ENCODE measurements at regions not wholly inside any gene's neighbourhood (a gene's known extent, or its start where the extent isn't known, plus 50 kb on each side); places are given as distances from the start of the nearest gene placed in this dataset.

- Histone ChIP-seq H3K9me3 (replicated peaks in 1 of 3) (no peaks in the 10 kb centered on the region), H3K4me1 (replicated peaks in 1 of 2) (no peaks in the 10 kb centered on the region), H3K27ac (no peak overlapping the region), H3K27me3 (no peaks in the 10 kb centered on the region), H3K4me3 (no peak overlapping the region), H3K36me3 (replicated peaks in 1 of 2) (no peaks in the 10 kb centered on the region)
- intact Hi-C loops (cut with DNase I), result loop anchor here in 1 of 2 donors (5.0 kb wide), 1 partner anchor 661 kb away; no protein-coding TSS in a partner anchor
- DNase-seq, result peak in 3 of 7 donors; percentile 14 to 24 (median 18)
- WGBS, 4 donors, result 43 to 53% (median 50%) methylated on average over 10 to 11 of the region's 11 CpGs
- peak in 5 of 6 experiments; percentile 7 to 43 (median 37) for TF ChIP-seq CTCF (IDR thresholded peaks at IDR 0.05)
- TF ChIP-seq POLR2A (IDR thresholded peaks at IDR 0.05), result no peak
Measured at GRCh38 chr10:16116404-16117304, 256.3 kb upstream of the MINDY3 start.

GRCh38 chr10:16117305-16117695, 257.0 kb upstream of the MINDY3 start:
- Histone ChIP-seq H3K4me3 (no peak overlapping the region), H3K9me3 (replicated peaks in 1 of 3) (no peaks in the 10 kb centered on the region), H3K27me3 (no peaks in the 10 kb centered on the region), H3K27ac (no peak overlapping the region), H3K36me3 (replicated peaks in 1 of 2) (no peaks in the 10 kb centered on the region), H3K4me1 (replicated peaks in 1 of 2) (no peaks in the 10 kb centered on the region)
- intact Hi-C loops (cut with DNase I), result loop anchor here in 1 of 2 donors (5.0 kb wide), 1 partner anchor 660 kb away; no protein-coding TSS in a partner anchor
- no peak for DNase-seq
- TF ChIP-seq POLR2A (IDR thresholded peaks at IDR 0.05) (no peak), CTCF (IDR thresholded peaks at IDR 0.05) (no peak)
- WGBS, 4 donors, result 72 to 77% (median 72%) methylated on average over 4 of the region's 4 CpGs

GRCh38 chr10:16119445-16119844, 259.1 kb upstream of the MINDY3 start:
- intact Hi-C loops (cut with DNase I), result loop anchor here in 1 of 2 donors (5.0 kb wide), 1 partner anchor 658 kb away; no protein-coding TSS in a partner anchor

More at GRCh38 chr10:16119445-16119844, 259.1 kb upstream of the MINDY3 start:
- Histone ChIP-seq H3K27me3 (no peaks in the 10 kb centered on the region), H3K4me1 (replicated peaks in 1 of 2) (no peaks in the 10 kb centered on the region), H3K36me3 (replicated peaks in 1 of 2) (no peaks in the 10 kb centered on the region), H3K4me3 (no peak overlapping the region), H3K9me3 (replicated peaks in 1 of 3) (no peaks in the 10 kb centered on the region), H3K27ac (no peak overlapping the region)
- TF ChIP-seq CTCF (IDR thresholded peaks at IDR 0.05), result no peak
- no peak for TF ChIP-seq POLR2A (IDR thresholded peaks at IDR 0.05)
- no peak for DNase-seq
